ENCODE measurements at regions not wholly inside any gene's neighbourhood (a gene's known extent, or its start where the extent isn't known, plus 50 kb on each side); places are given as distances from the start of the nearest gene placed in this dataset.

DNA sequence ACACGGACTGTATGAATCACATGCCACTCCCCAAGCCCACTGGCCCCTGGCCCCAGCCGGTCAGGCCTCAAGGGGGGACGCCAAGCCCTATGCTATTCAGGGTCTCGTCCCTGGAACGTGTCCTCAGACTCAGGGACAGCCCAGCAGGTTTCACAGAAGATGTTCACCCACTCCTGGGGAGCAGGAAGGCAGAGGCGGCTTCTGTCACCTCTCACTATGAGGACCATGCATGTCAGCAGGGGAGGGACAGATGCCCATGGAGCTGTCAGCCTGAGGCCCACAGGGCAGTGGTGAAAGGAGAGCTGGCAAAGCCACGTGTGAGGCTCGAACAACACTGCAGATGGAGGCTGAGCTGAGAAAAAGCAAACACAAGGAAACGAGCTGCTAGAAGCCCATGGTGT lies 192.0 kb downstream of the SHANK2 start:
- POLR2A ChIA-PET = no interaction called here
- no peak for TF ChIP-seq CTCF (IDR thresholded peaks at IDR 0.05; ENCODE audit: control extremely low read depth, extremely low read depth, low read depth, missing control alignments)
- no peak for DNase-seq (ENCODE audit: extremely low spot score)
- CTCF ChIA-PET = no interaction called here

- CTCF ChIA-PET = no interaction called here
- POLR2A ChIA-PET = no interaction called here
- TF ChIP-seq CTCF (IDR thresholded peaks at IDR 0.05; ENCODE audit: control extremely low read depth, extremely low read depth, low read depth, missing control alignments) = no peak
- DNase-seq (ENCODE audit: extremely low spot score) = no peak
These were observed 192.7 kb downstream of the SHANK2 start for GRCh38 chr11:71059662-71060061.

DNA sequence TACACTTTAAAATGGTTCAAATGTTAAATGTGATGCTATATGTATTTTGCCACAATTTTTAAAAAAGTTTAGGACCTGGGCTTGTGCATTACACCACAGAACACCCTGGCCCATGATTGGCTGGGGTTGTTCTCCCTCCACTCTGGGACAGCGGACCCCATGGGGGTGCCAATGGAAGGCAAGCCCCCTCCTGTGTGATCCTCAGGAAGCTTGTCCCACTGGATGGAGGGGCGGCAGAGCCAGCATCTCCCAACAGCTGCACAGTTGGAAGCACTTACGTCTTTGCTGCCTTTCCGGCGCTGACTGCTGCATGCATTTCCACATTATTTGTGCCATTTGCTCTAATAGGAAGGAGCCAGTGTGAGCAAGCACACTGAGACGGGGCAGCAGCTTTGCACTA lies 196.5 kb downstream of the SHANK2 start:
- CTCF ChIA-PET = no interaction called here
- POLR2A ChIA-PET = no interaction called here
- no peak for DNase-seq (ENCODE audit: extremely low spot score)
- no peak for TF ChIP-seq CTCF (IDR thresholded peaks at IDR 0.05; ENCODE audit: control extremely low read depth, extremely low read depth, low read depth, missing control alignments)

All from GM10248 (cell line).